ENCODE measurements at regions not wholly inside any gene's neighbourhood (a gene's known extent, or its start where the extent isn't known, plus 50 kb on each side); places are given as distances from the start of the nearest gene placed in this dataset.
A peak's percentile ranks its signal among the peaks of the same experiment; 100 is the strongest.

GRCh38 chr17:77011173-77012011, 129.4 kb upstream of the SEC14L1 start:
- TF ChIP-seq ZFX (IDR thresholded peaks at IDR 0.05) (no peak), CTCF (conservative IDR thresholded peaks at IDR 0.05) (peak; percentile 87)
- no peak overlapping the region for H3K27ac ChIP-seq

DNA sequence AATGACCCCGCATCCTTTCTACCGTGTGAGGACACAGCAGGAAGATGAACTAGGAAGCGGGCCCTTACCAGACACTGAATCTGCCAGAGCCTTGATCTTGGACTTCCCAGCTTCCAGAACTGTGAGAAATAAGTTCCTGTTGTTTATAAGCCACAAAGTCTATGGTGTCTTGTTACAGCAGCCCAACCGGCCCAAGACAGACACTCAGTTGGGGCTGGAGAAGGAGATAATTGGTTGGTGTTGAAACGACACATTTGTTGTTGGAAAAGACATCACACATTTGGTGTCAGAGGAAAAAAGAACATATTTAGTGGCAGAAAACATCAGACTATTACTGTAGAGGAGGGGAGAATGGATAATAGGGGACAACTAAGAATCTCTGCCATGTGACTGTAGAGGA, 122.3 kb upstream of the SEC14L1 start:
- no peak overlapping the region for H3K27ac ChIP-seq
- no peak for TF ChIP-seq ZFX (IDR thresholded peaks at IDR 0.05)
- TF ChIP-seq CTCF (conservative IDR thresholded peaks at IDR 0.05): no peak

DNA sequence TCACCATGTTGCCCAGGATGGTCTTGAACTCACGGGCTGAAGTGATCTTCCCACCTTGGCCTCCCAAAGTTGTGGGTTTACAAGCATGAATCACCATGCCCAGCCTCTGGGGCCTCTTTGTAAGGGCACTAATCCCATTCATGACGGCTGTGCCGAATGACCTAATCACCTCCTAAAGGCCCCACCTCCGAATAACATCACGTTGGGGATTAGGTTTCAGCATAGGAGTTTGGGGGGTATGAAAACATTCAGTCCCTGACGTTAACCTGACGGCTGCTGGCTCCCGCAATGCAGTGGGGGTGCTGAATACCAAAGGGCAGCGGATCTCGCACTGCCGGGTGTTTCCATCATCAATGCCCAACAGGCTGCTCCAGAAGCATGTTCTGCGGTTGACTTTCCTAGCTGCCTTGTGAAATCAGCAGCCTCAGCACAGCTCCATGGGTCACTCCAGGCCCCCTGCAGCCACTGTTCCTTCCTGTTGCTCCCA, 120.8 kb upstream of the SEC14L1 start:
- H3K27ac ChIP-seq: no peak overlapping the region
- no peak for TF ChIP-seq ZFX (IDR thresholded peaks at IDR 0.05)
- no peak for TF ChIP-seq CTCF (conservative IDR thresholded peaks at IDR 0.05)

GRCh38 chr17:77020973-77021372, 119.8 kb upstream of the SEC14L1 start:
- no peak overlapping the region for H3K27ac ChIP-seq
- TF ChIP-seq CTCF (conservative IDR thresholded peaks at IDR 0.05) (no peak), ZFX (IDR thresholded peaks at IDR 0.05) (no peak)

DNA sequence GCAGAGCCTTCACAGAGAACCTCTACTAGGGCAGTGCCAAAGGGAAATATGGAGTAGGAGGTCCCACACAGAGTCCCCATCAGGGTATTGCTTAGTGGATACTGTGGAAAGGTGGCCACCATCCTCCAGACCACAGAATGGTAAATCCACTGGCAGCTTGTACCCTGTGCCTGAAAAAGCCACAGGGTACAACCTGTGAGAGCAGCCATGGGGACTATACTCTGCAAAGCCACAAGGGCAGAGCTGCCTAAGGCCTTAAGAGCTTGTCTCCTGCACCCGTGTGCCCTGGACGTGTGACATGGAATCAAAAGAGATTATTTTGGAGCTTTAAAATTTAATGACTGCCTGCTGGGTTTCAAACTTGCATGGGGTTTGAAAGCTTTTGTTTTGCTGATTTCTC, 118.0 kb upstream of the SEC14L1 start:
- H3K27ac ChIP-seq: no peak overlapping the region
- no peak for TF ChIP-seq CTCF (conservative IDR thresholded peaks at IDR 0.05)

GRCh38 chr17:77025781-77026180, 115.0 kb upstream of the SEC14L1 start:
- H3K27ac ChIP-seq: no peak overlapping the region
- TF ChIP-seq CTCF (conservative IDR thresholded peaks at IDR 0.05) (no peak), ZFX (IDR thresholded peaks at IDR 0.05) (no peak)

DNA sequence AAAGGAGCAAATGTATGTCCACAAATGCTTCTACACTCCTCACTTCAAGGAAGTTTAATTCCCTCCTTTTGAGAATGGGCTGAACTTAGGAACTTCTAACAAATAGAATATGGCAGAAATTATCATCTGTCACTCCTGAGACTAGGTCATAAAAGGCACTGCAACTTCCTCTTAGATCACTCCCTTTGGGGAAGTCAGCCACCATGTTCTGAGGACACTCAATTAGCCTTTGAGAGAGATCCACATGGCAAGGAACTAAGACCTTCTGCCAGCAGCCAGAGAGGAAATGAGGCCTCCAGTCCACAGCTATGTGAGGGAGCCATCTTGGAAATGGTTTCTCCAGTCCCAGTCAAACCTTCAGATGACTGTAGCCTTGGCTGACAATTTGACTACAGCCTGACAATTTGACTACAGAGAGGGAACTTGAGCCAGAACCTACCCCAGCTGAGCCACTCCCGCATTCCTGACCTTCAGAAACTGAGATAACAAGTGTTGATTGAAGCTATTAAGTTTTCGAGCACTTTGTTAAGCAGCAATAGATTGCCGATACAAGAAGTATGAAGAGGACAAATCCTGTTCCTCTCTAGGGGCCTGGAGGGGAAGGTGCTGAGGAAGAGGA, 113.4 kb upstream of the SEC14L1 start:
- H3K27ac ChIP-seq: no peak overlapping the region
- TF ChIP-seq CTCF (conservative IDR thresholded peaks at IDR 0.05) (no peak), ZFX (IDR thresholded peaks at IDR 0.05) (no peak)

Data from C4-2B (cell line).